Pancreas (tissue), 10 donors: ENCODE measurements at regions not wholly inside any gene's neighbourhood (a gene's known extent, or its start where the extent isn't known, plus 50 kb on each side); places are given as distances from the start of the nearest gene placed in this dataset.

Source experiments
- ATAC-seq, 4 donors: fragments of 200-7000 bp; cut with Tn5 transposase; one replicate each; pipeline versions ENCODE4 v1.8.0 to v1.9.1; 2020; ENCODE audit warnings: mild to moderate bottlenecking in 4 of 4, moderate library complexity in 4 of 4
- DNase-seq, 6 donors: peaks; one replicate each; pipeline ENCODE4 v3.0.0-alpha.2; 2020
- FAIRE-seq: peaks from 2 replicates; lab custom pipeline; 2012; peaks lifted over from hg19 to GRCh38; lab: Jason Lieb, UNC
- H3K27ac ChIP-seq, 4 donors: fragments of 200-600 bp; sonication (generic); 1 replicate in 3 of 4; 2 replicates in 1 of 4; pipeline versions ENCODE4 v1.5.0 to v1.8.0; 2020
- H3K27me3 ChIP-seq, 4 donors: fragments of 200-600 bp; one replicate each; pipeline ENCODE4 v1.8.0; 2021
- H3K36me3 ChIP-seq, 3 donors: fragments of 200-600 bp; sonication (generic) in 1 of 3; one replicate each; pipeline versions ENCODE4 v1.5.0 to v1.8.0; 2020 to 2021
- H3K4me1 ChIP-seq, 3 donors: fragments of 200-600 bp; one replicate each; pipeline ENCODE4 v1.8.0; 2021
- H3K4me3 ChIP-seq, 4 donors: fragments of 200-600 bp; sonication (generic) in 2 of 4; one replicate each; pipeline versions ENCODE4 v1.5.0 to v1.8.0; 2020 to 2021
- H3K9me3 ChIP-seq, 4 donors: fragments of 200-600 bp; one replicate each; pipeline ENCODE4 v1.8.0; 2021
- WGBS, 2 donors: extraction: QIAGEN DNeasy Blood & Tissue Kit; methylation state at CpG; one replicate each; pipeline ENCODE4 v1.1.7; 2013; 5-methylcytosine and 5-hydroxymethylcytosine counted together
- intact Hi-C, 3 donors: fragments of 100-400 bp; cut with DNase I; formaldehyde crosslinking; loops; one replicate each; pipeline versions ENCODE4 v1.11.1 to v1.14.2; 2022
- TF ChIP-seq, protein P1 (sequence below), 4 donors: fragments of 200-600 bp; sonication (generic) in 3 of 4; IDR thresholded peaks; one replicate each; pipeline versions ENCODE4 v1.5.0 to v1.8.0; 2021; ENCODE audit warnings: antibody characterized with exemption in 4 of 4
- donor health status: healthy with polysubstance abuse.
- donor health status: DM: no; HTN: no; CAD: no; lungs with moderate emphysema.
- donor health status: DM: no; HTN: no; CAD: no.
- donor health status: control.
- donor health status: control.
- donor health status: Bipolar disorder and iron deficiency.
- donor health status: DM: yes; HTN: yes; CAD: no.
- donor health status: DM: no; HTN: no; CAD: no.
- donor health status: DM: no; HTN: no; CAD: no.
- donor health status: DM: yes; HTN: yes; CAD: no.

- 74 to 82% methylated on average over 4 of the region's 4 CpGs for WGBS, 2 donors
- peaks cover 0 to 15% (median 3%) of the 10 kb centered on the region in 4 donors for H3K27me3 ChIP-seq
- no peaks in the 10 kb centered on the region for H3K4me1 ChIP-seq
- FAIRE-seq (no peak), DNase-seq (no peak), ATAC-seq (no peak)
- no peak overlapping the region for H3K4me3 ChIP-seq
- H3K36me3 ChIP-seq: no peaks in the 10 kb centered on the region
- TF ChIP-seq, protein P1, sequence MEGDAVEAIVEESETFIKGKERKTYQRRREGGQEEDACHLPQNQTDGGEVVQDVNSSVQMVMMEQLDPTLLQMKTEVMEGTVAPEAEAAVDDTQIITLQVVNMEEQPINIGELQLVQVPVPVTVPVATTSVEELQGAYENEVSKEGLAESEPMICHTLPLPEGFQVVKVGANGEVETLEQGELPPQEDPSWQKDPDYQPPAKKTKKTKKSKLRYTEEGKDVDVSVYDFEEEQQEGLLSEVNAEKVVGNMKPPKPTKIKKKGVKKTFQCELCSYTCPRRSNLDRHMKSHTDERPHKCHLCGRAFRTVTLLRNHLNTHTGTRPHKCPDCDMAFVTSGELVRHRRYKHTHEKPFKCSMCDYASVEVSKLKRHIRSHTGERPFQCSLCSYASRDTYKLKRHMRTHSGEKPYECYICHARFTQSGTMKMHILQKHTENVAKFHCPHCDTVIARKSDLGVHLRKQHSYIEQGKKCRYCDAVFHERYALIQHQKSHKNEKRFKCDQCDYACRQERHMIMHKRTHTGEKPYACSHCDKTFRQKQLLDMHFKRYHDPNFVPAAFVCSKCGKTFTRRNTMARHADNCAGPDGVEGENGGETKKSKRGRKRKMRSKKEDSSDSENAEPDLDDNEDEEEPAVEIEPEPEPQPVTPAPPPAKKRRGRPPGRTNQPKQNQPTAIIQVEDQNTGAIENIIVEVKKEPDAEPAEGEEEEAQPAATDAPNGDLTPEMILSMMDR (IDR thresholded peaks at IDR 0.05): no peak
- no peak overlapping the region for H3K27ac ChIP-seq
- H3K9me3 ChIP-seq: no peaks in the 10 kb centered on the region
- intact Hi-C loops: no loop called here
Observed at GRCh38 chrX:40821780-40822179, 86.4 kb upstream of the MED14 start.

- no peak overlapping the region for H3K4me3 ChIP-seq
- intact Hi-C loops: no loop called here
- H3K27ac ChIP-seq: no peak overlapping the region
- ATAC-seq: no peak
- TF ChIP-seq, protein P1 (IDR thresholded peaks at IDR 0.05): no peak
- peaks cover 0 to 9% (median under 1%) of the 10 kb centered on the region in 4 donors for H3K27me3 ChIP-seq
- WGBS, 2 donors: 83 to 89% methylated on average over 4 of the region's 4 CpGs
- no peak for FAIRE-seq
- H3K36me3 ChIP-seq: no peaks in the 10 kb centered on the region
- no peaks in the 10 kb centered on the region for H3K9me3 ChIP-seq
- no peak for DNase-seq
- H3K4me1 ChIP-seq: no peaks in the 10 kb centered on the region
Observed at GRCh38 chrX:40827331-40827730, 92.0 kb upstream of the MED14 start.

GRCh38 chrX:40831750-40832149 is 96.4 kb upstream of the MED14 start:
- DNase-seq (no peak), ATAC-seq (no peak), FAIRE-seq (no peak)
- Histone ChIP-seq H3K27ac (no peak overlapping the region), H3K9me3 (no peaks in the 10 kb centered on the region), H3K4me3 (no peak overlapping the region), H3K27me3 (no peaks in the 10 kb centered on the region), H3K4me1 (no peaks in the 10 kb centered on the region), H3K36me3 (no peaks in the 10 kb centered on the region)
- TF ChIP-seq, protein P1 (IDR thresholded peaks at IDR 0.05): no peak
- intact Hi-C loops: no loop called here
- 67 to 71% methylated on average over 12 of the region's 12 CpGs for WGBS, 2 donors

DNA sequence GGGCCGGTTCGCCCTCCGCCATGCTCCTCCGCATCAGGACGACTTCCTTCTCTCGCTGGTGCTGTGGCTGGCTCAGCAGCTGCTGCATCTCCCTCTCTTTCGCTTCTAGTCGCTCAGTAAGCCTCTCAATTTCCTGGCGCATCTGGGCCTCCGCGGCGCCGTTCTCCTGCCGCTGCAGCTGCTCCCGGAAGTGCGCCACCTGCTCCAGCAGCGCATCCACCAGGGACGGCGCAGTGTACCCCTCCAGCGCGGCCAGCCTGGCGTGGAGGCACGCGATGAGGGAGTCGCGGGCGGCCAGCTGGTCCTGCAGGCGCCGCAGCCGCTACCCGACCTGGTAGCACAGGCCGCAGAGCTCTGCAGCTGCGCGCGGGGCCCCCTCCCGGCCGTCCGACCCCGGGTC is 97.4 kb upstream of the MED14 start:
- Histone ChIP-seq H3K9me3 (no peaks in the 10 kb centered on the region), H3K27me3 (no peaks in the 10 kb centered on the region), H3K36me3 (no peaks in the 10 kb centered on the region), H3K4me1 (no peaks in the 10 kb centered on the region), H3K27ac (no peak overlapping the region), H3K4me3 (no peak overlapping the region)
- FAIRE-seq: no peak
- WGBS, 2 donors: 86 to 93% methylated on average over 39 of the region's 39 CpGs
- peak in 1 of 4 donors; percentile 45 for ATAC-seq
- DNase-seq: peak in 1 of 6 donors; percentile 38
- TF ChIP-seq, protein P1 (IDR thresholded peaks at IDR 0.05): no peak
- intact Hi-C loops: no loop called here

DNA sequence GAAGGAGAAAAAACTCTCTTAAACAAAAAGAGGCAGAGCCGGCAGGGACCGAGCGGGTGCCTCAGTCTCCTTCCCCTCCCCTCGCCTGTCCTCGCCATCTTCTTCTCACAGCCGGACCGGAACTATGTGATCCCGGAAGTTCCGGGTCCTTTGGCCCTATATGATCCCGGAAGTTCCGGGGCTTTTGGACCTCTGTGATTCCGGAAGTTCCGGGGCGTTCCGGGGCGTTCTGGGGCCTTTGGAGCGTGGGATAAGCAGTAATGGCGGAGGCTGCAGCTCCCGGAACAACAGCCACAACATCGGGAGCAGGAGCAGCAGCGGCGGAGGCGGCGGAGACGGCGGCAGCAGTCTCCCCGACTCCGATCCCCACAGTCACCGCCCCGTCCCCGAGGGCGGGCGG is 98.9 kb upstream of the MED14 start:
- no peaks in the 10 kb centered on the region for H3K4me1 ChIP-seq
- DNase-seq (no peak), FAIRE-seq (no peak), ATAC-seq (no peak)
- intact Hi-C loops: no loop called here
- H3K27ac ChIP-seq: no peak overlapping the region
- no peak overlapping the region for H3K4me3 ChIP-seq
- TF ChIP-seq, protein P1 (IDR thresholded peaks at IDR 0.05): no peak
- WGBS, 2 donors: 87 to 90% methylated on average over 33 of the region's 33 CpGs
- no peaks in the 10 kb centered on the region for H3K27me3 ChIP-seq
- no peaks in the 10 kb centered on the region for H3K36me3 ChIP-seq
- H3K9me3 ChIP-seq: no peaks in the 10 kb centered on the region
